Mesenchymal stem cell (in vitro differentiated cells and primary cell): ENCODE measurements at regions not wholly inside any gene's neighbourhood (a gene's known extent, or its start where the extent isn't known, plus 50 kb on each side); places are given as distances from the start of the nearest gene placed in this dataset.

Experiments used
- DNase-seq: peaks from one replicate; pipeline ENCODE4 v3.0.0-alpha.2; 2013
- H2AFZ ChIP-seq: one replicate; pipeline ENCODE4 v1.6.1; 2013; ENCODE audit warnings: low read depth, mild to moderate bottlenecking, control low read depth, inconsistent platforms, low read length, moderate library complexity
- H2AK5ac ChIP-seq: 2 replicates; pipeline ENCODE4 v1.6.1; 2013; ENCODE audit warnings: low read length, moderate library complexity, mild to moderate bottlenecking, inconsistent platforms; ENCODE audit not compliant: severe bottlenecking
- H2BK120ac ChIP-seq: one replicate; pipeline ENCODE4 v1.6.1; 2013; ENCODE audit warnings: low read depth, mild to moderate bottlenecking, inconsistent platforms, low read length, moderate library complexity
- H2BK12ac ChIP-seq, 2 experiments: one replicate each; pipeline ENCODE4 v1.6.1; 2013; ENCODE audit warnings: inconsistent platforms in 2 of 2, low read length in 2 of 2, mild to moderate bottlenecking in 2 of 2, moderate library complexity in 2 of 2, control low read depth in 1 of 2
- H2BK15ac ChIP-seq: one replicate; pipeline ENCODE4 v1.6.1; 2013; ENCODE audit warnings: mild to moderate bottlenecking, low read depth, inconsistent platforms; ENCODE audit not compliant: poor library complexity, severe bottlenecking
- H2BK5ac ChIP-seq: 2 replicates; pipeline ENCODE4 v1.6.1; 2013; ENCODE audit warnings: low read depth, mild to moderate bottlenecking, low read length, control low read depth, inconsistent platforms; ENCODE audit not compliant: poor library complexity, severe bottlenecking
- H3K14ac ChIP-seq, 2 experiments: one replicate each; pipeline ENCODE4 v1.6.1; 2013; ENCODE audit warnings: inconsistent platforms in 2 of 2, low read length in 2 of 2, control low read depth in 1 of 2, mild to moderate bottlenecking in 1 of 2, moderate library complexity in 1 of 2
- H3K18ac ChIP-seq, 2 experiments: one replicate each; pipeline ENCODE4 v1.6.1; 2013; ENCODE audit warnings: inconsistent platforms in 2 of 2, low read length in 2 of 2, control low read depth in 1 of 2, low read depth in 1 of 2, mild to moderate bottlenecking in 1 of 2
- H3K23ac ChIP-seq, 2 experiments: one replicate each; pipeline ENCODE4 v1.6.1; 2013; ENCODE audit warnings: inconsistent platforms in 2 of 2, low read length in 2 of 2, mild to moderate bottlenecking in 2 of 2, moderate library complexity in 2 of 2, control low read depth in 1 of 2
- H3K27ac ChIP-seq: 2 replicates; pipeline ENCODE4 v1.5.1; 2013; ENCODE audit warnings: mild to moderate bottlenecking, moderate library complexity, low read length, control low read depth, inconsistent platforms; ENCODE audit not compliant: poor library complexity, severe bottlenecking
- H3K27me3 ChIP-seq, 2 experiments: 2 replicates each; pipeline versions ENCODE4 v1.6.1 to v1.7.0; 2013; ENCODE audit warnings: low read length in 2 of 2, mild to moderate bottlenecking in 2 of 2, moderate library complexity in 2 of 2, control low read depth in 1 of 2, inconsistent platforms in 1 of 2; ENCODE audit not compliant: control insufficient read depth in 1 of 2, insufficient read depth in 1 of 2
- H3K36me3 ChIP-seq, 2 experiments: 2 replicates each; pipeline versions ENCODE4 v1.6.1 to v1.7.0; 2013; ENCODE audit warnings: low read length in 2 of 2, control low read depth in 1 of 2, inconsistent platforms in 1 of 2, low read depth in 1 of 2, mild to moderate bottlenecking in 1 of 2; ENCODE audit not compliant: insufficient read depth in 2 of 2, control insufficient read depth in 1 of 2
- H3K4ac ChIP-seq, 2 experiments: one replicate each; pipeline ENCODE4 v1.6.1; 2013; ENCODE audit warnings: inconsistent platforms in 2 of 2, low read length in 2 of 2, mild to moderate bottlenecking in 2 of 2, moderate library complexity in 2 of 2, control low read depth in 1 of 2, low read depth in 1 of 2
- H3K4me1 ChIP-seq: 2 replicates; pipeline ENCODE4 v1.6.1; 2013; ENCODE audit warnings: low read depth, low read length, control low read depth; ENCODE audit not compliant: control insufficient read depth, insufficient read depth
- H3K4me2 ChIP-seq: 2 replicates; pipeline ENCODE4 v1.6.1; 2013; ENCODE audit warnings: low read length, mild to moderate bottlenecking, inconsistent platforms; ENCODE audit not compliant: poor library complexity, severe bottlenecking
- H3K4me3 ChIP-seq, 2 experiments: 2 replicates each; pipeline versions ENCODE4 v1.5.1 to v1.7.0; 2013; ENCODE audit warnings: low read length in 2 of 2, mild to moderate bottlenecking in 2 of 2, control low read depth in 1 of 2, low read depth in 1 of 2; ENCODE audit not compliant: insufficient read depth in 1 of 2
- H3K79me1 ChIP-seq: replicated peaks from 2 replicates; pipeline ENCODE4 v1.6.1; 2013; ENCODE audit warnings: mild to moderate bottlenecking, control low read depth, low read length, inconsistent platforms; ENCODE audit not compliant: poor library complexity, severe bottlenecking
- H3K9ac ChIP-seq: 2 replicates; pipeline ENCODE4 v1.7.0; 2013; ENCODE audit warnings: mild to moderate bottlenecking, low read length, moderate library complexity
- H3K9me3 ChIP-seq: 2 replicates; pipeline ENCODE4 v1.7.0; 2013; ENCODE audit warnings: mild to moderate bottlenecking, low read length; ENCODE audit not compliant: control insufficient read depth
- H4K8ac ChIP-seq: one replicate; pipeline ENCODE4 v1.6.1; 2013; ENCODE audit warnings: inconsistent platforms, mild to moderate bottlenecking, low read length, moderate library complexity
- H4K91ac ChIP-seq: one replicate; pipeline ENCODE4 v1.6.1; 2013; ENCODE audit warnings: mild to moderate bottlenecking, low read length, inconsistent platforms
- WGBS: methylation state at CpG from one replicate; pipeline ENCODE4 v1.1.7; 2013; ENCODE audit warnings: mixed read lengths; 5-methylcytosine and 5-hydroxymethylcytosine counted together

DNA sequence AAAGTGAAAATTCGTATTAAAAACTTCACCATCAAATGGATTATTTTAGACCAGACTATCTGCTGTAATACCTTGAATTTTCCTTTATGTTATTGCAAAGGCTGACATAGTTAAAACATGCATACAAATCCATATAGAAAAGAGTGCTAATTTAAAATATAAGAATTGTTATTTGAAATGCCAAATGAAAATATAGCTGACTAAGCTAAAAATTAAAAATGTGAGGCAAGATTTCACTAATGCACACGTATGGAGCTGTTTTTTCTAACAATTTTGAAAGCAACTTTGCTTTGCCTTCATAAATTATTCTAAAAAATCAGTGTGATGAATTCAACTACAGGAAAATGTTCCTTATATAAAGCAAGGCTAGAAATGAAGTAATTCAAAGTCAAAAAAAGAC, 62.5 kb downstream of the MPP7 start:
- H3K9ac ChIP-seq: no peak overlapping the region
- H3K36me3 ChIP-seq: no peaks in the 10 kb centered on the region
- no peaks in the 10 kb centered on the region for H3K79me1 ChIP-seq
- H2BK120ac ChIP-seq: no peak overlapping the region
- H3K4me2 ChIP-seq: no peak overlapping the region
- H3K23ac ChIP-seq: no peak overlapping the region
- no peak overlapping the region for H2AFZ ChIP-seq
- H3K4me3 ChIP-seq: no peak overlapping the region
- H3K14ac ChIP-seq: no peak overlapping the region
- no peak overlapping the region for H3K27ac ChIP-seq
- no peak overlapping the region for H2BK12ac ChIP-seq
- H3K9me3 ChIP-seq: no peaks in the 10 kb centered on the region
- H2BK15ac ChIP-seq: no peak overlapping the region
- no peak overlapping the region for H3K4ac ChIP-seq
- no peak overlapping the region for H4K91ac ChIP-seq
- H2AK5ac ChIP-seq: no peak overlapping the region
- no peak overlapping the region for H2BK5ac ChIP-seq
- H3K18ac ChIP-seq: no peak overlapping the region
- H4K8ac ChIP-seq: no peak overlapping the region
- H3K27me3 ChIP-seq: peaks cover 0 to 10% of the 10 kb centered on the region in 2 experiments
- no CpG with 5 or more reads among the region's 2 CpGs for WGBS
- DNase-seq: no peak
- no peaks in the 10 kb centered on the region for H3K4me1 ChIP-seq

DNA sequence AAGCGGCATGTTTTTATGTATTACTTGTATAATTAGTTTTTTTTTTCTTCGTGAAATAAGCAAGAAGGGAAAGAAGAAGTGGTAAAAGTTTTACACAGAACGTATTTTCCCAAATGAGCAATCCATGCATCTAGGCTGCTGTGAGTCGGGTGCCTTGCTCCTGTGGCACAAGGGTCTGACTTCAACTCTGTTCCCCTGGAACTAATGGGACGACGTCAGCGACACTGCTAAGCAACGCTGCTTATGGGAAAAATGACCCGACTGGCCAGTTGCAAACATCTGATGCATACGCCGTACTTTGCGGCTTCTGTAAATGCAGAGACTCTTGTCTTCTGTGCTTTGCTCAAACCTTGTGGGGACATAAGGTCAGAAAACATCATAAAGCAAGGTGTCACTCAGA, 66.3 kb downstream of the MPP7 start:
- H2BK120ac ChIP-seq: no peak overlapping the region
- no peak overlapping the region for H3K23ac ChIP-seq
- H3K4me1 ChIP-seq: no peaks in the 10 kb centered on the region
- WGBS: 76% methylated on average over 12 of the region's 12 CpGs
- H3K27ac ChIP-seq: no peak overlapping the region
- H2AFZ ChIP-seq: no peak overlapping the region
- no peak overlapping the region for H3K4me3 ChIP-seq
- no peaks in the 10 kb centered on the region for H3K79me1 ChIP-seq
- H2BK5ac ChIP-seq: no peak overlapping the region
- H4K8ac ChIP-seq: no peak overlapping the region
- H4K91ac ChIP-seq: no peak overlapping the region
- H2BK12ac ChIP-seq: no peak overlapping the region
- no peak for DNase-seq
- no peak overlapping the region for H2AK5ac ChIP-seq
- no peak overlapping the region for H3K9ac ChIP-seq
- H3K4ac ChIP-seq: no peak overlapping the region
- H3K27me3 ChIP-seq: no peaks in the 10 kb centered on the region
- H2BK15ac ChIP-seq: no peak overlapping the region
- H3K36me3 ChIP-seq: no peaks in the 10 kb centered on the region
- no peaks in the 10 kb centered on the region for H3K9me3 ChIP-seq
- H3K4me2 ChIP-seq: no peak overlapping the region
- no peak overlapping the region for H3K18ac ChIP-seq
- no peak overlapping the region for H3K14ac ChIP-seq

DNA sequence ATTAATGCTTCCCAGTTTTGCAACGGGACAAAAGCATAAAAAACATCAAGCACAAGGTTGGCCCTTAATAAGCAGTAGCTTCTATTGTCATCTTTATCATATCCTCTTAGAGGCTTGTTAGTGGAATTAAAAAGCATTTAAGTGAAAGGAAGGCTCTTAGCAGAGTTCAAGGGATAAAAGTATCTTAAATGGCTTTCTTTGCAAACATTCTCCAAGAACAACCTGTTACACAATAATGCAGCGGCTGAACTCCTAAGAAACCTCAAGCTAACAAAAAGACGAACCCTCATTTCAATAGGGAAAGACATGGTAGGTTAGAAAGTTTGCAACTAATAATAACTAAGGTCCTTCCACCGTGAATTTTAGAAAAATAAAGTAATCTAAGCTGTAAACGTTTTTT, 82.1 kb downstream of the MPP7 start:
- H2AK5ac ChIP-seq: no peak overlapping the region
- no peak overlapping the region for H2BK120ac ChIP-seq
- no peaks in the 10 kb centered on the region for H3K36me3 ChIP-seq
- no peak overlapping the region for H3K4me2 ChIP-seq
- no peak overlapping the region for H2BK15ac ChIP-seq
- H3K18ac ChIP-seq: no peak overlapping the region
- H3K23ac ChIP-seq: no peak overlapping the region
- peaks cover 3% of the 10 kb centered on the region for H3K79me1 ChIP-seq
- no peak overlapping the region for H3K4me3 ChIP-seq
- no peak overlapping the region for H4K91ac ChIP-seq
- DNase-seq: no peak
- H3K4ac ChIP-seq: no peak overlapping the region
- no peak overlapping the region for H4K8ac ChIP-seq
- H3K27me3 ChIP-seq: peaks cover 0 to 21% of the 10 kb centered on the region in 2 experiments
- H3K14ac ChIP-seq: no peak overlapping the region
- peaks cover 5% of the 10 kb centered on the region for H3K4me1 ChIP-seq
- H2BK12ac ChIP-seq: no peak overlapping the region
- H2BK5ac ChIP-seq: no peak overlapping the region
- H3K9me3 ChIP-seq: no peaks in the 10 kb centered on the region
- no peak overlapping the region for H3K27ac ChIP-seq
- WGBS: 42% methylated on average over 2 of the region's 5 CpGs
- no peak overlapping the region for H2AFZ ChIP-seq
- no peak overlapping the region for H3K9ac ChIP-seq

DNA sequence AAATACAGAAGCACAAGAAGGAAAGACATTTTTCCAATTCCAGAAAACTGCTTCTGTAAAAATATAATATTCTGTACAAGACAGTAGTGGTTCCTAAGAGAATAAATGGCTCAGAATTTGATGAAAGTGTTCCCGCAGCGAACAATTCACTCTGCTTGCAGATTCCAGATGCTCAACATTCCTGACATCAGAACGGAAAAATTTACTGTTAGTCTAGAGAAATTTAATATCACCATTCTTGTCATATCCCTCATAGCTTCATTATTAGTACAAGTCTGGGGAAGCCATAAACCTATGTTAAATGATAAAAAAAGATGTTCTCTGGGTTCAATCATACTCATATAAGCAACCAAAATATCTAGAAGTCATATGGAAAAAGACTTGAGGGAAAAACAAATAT, 83.6 kb downstream of the MPP7 start:
- no peak for DNase-seq
- H3K4me3 ChIP-seq: no peak overlapping the region
- H3K4me2 ChIP-seq: no peak overlapping the region
- H3K79me1 ChIP-seq: peaks cover 9% of the 10 kb centered on the region
- no peaks in the 10 kb centered on the region for H3K36me3 ChIP-seq
- H3K4ac ChIP-seq: no peak overlapping the region
- H3K4me1 ChIP-seq: peaks cover 5% of the 10 kb centered on the region
- no peak overlapping the region for H4K8ac ChIP-seq
- H2AFZ ChIP-seq: no peak overlapping the region
- H2BK5ac ChIP-seq: no peak overlapping the region
- H3K18ac ChIP-seq: no peak overlapping the region
- H3K27me3 ChIP-seq: peaks cover 0 to 29% of the 10 kb centered on the region in 2 experiments
- no peak overlapping the region for H3K14ac ChIP-seq
- no peak overlapping the region for H2AK5ac ChIP-seq
- peak overlapping the region; percentile 92 for H3K27ac ChIP-seq
- no peak overlapping the region for H3K9ac ChIP-seq
- H3K23ac ChIP-seq: no peak overlapping the region
- no peaks in the 10 kb centered on the region for H3K9me3 ChIP-seq
- 83% methylated on average over 2 of the region's 3 CpGs for WGBS
- H4K91ac ChIP-seq: no peak overlapping the region
- H2BK15ac ChIP-seq: no peak overlapping the region
- no peak overlapping the region for H2BK12ac ChIP-seq
- no peak overlapping the region for H2BK120ac ChIP-seq
